NK-92 treated with Interleukin-12 subunit alpha and Interleukin-12 subunit beta, amount 100 ng/mL, for 24 hours (cell line): ENCODE measurements at regions not wholly inside any gene's neighbourhood (a gene's known extent, or its start where the extent isn't known, plus 50 kb on each side); places are given as distances from the start of the nearest gene placed in this dataset.
"Not testable (repeated sequence)": the region's sequence is repeated elsewhere in the genome, so short reads cannot be mapped to it uniquely, and the experiment has no call there.

Source experiments
- DNase-seq: peaks from one replicate; lab custom pipeline; 2025; lab: John Stamatoyannopoulos, UW

DNA sequence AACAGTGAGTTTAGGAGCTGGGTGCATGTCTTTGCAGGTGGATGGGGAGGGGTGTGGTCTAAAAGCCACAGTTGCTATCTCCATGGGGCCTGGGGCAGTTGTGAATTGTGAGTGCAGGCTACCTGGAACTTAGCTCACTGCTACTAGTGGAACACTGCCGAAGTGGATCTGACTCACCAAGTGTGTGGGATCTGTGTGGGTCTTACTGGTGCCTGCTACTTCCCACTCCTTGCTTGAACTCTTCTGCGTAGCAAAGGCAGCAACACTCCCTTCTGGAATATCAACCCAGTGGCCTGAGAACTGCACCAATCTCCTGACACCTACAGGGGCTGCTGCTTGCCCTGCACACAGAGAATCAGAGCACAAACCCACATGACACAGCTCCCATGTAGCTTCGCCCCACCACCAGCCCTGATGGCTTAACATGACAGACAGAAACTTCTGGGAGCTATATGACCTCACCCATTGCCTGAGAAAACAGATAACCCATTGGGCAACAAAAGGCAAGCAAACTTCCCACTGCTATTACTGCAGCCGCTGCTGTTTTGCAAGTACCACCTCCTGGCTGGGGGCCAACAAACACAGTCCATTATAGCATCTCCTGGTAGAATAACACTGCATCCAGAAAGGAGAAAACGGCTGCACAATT is 455.1 kb upstream of the DDX18 start:
- no peak for DNase-seq

DNA sequence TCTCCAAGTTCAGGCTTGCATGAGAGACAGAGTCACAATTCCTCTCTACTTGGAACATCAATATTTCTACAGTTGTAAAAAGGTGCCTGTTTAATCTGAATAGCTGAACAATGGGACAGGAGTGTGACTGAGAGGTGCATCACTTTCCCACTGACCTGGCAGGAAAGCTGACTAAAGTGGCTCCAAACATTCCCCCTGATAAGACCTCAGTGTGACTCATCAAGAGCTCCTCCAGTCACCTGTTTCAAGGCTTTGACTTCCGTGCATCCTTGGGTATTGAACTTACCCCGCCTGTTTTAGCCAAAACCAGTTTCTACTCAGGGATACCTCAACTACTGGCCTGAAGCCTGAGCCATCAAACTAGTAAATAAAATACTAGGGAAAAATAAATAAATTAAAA is 453.9 kb upstream of the DDX18 start:
- no peak for DNase-seq

DNA sequence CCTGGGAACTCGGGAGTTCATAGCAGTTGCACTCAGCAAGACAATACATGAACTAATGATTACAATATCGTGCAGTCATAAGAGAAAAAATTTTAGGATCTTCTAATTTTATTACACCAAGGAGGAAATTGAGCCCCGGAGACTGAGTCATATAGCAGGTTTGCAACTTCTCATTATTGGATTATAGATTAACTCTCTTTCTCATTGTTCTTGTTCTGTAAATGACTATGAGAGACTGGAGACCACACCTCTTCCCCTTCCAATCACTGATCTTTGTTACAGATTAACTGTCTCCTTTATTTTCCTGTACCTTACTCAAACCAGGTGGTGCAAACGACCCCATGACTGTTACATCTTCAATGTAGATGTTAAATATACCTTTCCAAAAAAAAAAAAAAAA is 435.8 kb upstream of the DDX18 start:
- no peak for DNase-seq

DNA sequence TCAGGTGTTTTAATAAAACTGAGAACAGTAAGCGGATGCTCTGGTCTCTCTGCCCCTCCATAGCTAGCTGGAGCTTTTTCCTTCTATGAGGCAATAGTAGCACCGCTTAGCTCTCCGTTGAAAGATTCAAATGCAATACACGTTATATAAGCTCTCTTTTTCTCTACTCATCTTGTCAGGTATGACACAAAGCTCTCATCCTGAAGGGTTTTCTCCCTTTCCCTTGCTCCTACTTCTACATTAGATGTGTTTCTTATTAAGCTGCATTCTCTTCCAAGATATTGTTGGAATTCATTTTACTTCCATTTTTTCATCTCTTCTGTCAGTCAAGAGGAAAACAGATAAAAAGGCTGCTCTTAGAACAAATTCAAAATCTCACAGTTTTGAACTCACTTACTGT is 434.6 kb upstream of the DDX18 start:
- no peak for DNase-seq

DNA sequence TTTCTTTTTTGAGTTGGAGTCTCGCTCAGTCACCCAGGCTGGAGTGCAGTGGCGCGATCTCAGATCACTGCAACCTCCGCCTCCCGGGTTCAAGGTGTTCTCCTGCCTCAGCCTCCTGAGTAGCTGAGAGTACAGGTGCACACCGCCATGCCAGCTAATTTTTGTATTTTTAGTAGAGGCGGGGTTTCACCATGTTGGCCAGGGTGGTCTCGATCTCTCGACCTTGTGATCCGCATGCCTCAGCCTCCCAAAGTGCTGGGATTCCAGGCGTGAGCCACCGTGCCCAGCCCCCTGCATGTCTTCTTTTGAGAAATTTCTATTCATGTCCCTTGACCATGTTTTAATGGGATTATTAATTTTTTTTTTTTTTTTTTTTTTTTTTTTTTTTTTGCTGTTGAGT is 430.5 kb upstream of the DDX18 start:
- not testable (repeated sequence) for DNase-seq

DNA sequence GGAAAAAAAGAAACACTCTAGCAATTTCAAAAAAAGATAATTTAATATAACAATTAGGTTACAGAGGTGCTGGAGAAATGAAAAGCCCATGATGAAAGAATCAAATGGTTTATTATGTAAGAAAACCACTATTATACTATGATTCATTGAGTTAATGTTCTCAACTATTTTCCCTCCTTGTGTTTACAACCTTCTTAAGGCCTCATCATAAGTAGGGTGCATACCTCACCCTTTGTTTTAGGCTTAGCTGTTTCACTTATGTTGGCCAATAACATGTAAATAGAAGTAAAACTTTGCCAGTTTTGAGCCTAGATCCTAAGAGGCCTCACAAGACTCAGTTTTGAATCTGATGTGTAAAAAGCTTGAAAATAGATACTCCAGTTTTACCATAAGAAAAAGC is 418.3 kb upstream of the DDX18 start:
- DNase-seq, result no peak

DNA sequence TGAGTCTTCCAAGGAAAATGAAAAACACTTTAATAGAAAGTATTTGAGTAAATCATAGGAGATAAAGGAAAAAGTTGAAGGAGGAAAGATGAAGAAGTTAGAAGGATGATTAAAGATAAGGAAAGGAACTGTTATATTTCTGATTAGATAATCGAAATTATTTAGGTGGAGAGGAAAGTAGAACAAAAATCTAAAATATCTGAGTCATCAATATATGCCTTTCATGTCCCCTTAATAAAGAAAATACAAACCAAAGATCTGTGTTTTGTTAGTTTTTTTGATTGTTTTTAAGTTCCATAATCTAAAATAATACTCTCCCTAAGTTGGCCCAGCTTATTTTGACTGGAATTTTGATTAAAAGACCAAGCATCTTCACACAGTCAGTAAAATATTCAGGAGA is 412.9 kb upstream of the DDX18 start:
- no peak for DNase-seq

DNA sequence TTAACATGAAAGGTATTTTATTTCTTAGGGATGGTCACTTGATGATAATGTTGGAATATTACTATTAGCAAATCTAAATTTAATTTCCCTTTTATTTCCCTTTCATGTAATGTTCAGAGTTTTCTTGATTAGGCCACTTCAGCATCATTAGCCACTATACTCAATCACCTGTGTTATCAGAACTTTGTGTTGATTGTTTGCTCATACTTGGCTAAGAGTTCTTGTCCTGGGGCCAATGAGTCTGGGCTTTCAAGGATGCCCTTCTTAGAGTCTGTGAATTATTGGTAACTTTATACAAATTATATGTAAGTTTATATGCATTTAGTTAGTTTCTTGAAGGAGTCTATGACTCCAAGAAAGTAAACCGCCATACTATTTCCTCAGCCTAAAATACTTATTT is 408.0 kb upstream of the DDX18 start:
- no peak for DNase-seq

DNA sequence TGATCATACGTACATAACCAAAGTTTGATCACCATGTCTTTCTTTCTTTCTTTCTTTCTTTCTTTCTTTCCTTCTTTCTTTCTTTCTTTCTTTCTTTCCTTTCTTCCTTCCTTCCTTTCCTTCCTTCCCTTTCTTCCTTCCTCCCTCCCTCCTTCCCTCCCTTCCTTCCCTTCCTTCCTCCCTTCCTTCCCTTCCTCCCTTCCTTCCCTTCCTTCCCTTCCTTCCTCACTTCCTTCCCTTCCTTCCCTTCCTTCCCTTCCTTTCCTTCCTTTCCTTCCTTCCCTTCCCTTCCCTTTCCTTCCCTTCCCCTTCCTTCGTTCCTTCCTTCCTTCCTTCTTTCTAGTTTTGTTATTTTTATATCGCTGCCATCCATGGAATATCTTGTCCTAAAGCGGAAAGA is 406.7 kb upstream of the DDX18 start:
- DNase-seq, result no peak

DNA sequence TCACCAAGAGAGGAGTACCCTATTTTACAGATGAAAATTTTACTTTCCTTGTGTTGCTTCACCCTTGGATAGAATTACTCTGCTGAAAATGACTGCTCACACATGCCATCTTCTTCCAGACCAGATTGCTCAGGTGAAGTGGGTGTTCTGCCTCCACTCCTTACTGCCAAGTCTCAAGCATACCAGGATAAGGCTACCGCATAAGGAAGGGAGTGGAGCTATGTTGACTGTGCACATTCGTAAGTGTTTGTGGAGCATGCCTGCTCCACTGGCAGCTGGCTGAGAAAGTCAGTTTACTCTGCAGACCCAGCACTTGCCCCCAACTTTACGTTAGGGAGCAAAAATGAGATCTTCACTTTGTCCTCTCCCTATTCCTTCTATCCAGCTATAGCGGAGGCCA is 405.0 kb upstream of the DDX18 start:
- DNase-seq, result no peak

DNA sequence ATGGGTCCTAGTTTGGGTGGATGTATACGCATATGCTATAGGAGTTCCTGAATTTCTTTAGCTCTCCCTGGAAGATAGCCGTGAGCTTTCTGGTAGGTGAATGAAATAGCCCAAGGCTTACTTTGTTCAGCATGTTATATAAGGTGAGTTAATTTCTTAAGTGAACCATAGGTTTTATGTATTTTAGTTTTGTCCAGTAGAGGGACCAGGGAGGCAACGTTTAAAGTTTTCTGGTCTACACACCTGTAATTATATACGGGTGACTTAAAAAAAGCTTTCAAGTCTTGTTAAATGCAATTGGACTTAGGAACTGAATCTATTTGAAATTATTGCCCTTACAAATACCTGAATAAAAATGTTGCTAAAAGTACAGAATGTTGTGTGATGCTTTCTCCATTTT is 402.5 kb upstream of the DDX18 start:
- no peak for DNase-seq

DNA sequence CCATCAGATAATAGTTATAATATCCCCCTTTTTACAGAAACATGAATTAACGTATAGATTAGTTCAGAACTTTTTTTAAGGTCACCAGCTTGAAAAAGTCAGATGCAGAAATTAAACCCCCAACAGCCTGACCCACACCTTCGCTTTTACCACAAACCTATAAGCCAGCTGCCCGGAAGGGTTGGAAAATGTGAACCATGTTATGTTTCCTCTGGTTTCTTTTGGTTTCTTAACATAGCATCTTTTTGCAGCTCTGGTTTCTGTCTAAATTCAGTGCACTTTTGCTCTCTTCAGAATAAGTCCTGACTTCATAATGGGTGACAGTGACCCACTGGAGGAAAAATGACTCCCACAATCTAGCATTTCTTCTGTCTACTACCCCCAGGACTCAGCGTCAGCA is 381.7 kb upstream of the DDX18 start:
- no peak for DNase-seq

DNA sequence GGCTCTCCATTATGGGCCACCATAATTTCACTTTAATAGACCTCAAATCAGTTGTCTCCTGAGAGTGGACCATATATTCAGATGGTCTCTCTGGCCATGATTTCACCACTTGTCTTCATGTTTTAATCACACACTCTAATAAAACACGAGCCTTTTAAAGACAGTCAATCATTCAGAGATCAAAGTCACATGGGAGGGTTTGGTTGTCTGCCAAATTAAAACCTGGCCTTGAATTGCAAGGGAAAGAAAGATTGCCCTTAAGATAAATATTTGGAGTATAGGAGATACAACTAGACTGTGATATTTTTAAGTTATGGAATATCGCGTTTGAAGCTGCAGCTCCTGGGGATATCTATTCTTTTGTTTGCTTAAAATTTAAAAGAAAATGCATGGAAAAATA is 377.8 kb upstream of the DDX18 start:
- DNase-seq, result no peak

DNA sequence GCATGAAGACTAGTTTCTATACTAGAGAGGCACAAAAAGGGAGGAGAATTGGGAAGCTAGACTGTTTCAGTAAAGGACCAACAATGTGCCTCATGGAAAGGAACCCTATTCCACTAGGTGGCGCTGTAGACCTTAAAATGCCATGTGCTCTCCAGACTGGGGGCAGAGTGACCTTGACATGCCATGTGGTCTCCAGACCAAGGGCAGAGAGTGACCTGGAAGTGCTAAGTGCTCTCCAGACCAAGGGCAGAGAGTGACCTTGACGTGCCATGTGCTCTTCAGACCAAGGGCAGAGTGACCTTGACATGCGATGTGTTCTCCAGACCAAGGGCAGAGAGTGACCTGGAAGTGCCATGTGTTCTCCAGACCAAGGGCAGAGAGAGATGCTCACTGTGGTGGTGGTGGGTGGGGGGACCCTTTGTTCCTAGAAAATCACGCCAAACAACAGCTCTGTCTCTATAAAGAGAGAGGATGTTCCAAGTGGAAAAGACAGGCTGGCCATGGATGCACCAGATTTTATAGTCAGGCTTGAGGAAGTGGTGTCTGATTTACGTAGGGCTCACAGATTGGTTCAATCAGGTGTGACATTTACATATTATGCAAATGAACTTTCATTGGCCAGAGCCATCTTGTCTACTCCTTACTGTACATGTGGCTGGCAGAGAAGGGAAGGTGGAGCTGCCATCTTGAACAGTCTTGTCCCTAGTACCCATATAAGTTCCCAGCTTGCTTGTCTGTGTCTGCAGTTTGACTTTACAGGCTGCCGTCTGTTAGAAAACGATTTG is 344.0 kb upstream of the DDX18 start:
- DNase-seq, result peak; percentile 7

DNA sequence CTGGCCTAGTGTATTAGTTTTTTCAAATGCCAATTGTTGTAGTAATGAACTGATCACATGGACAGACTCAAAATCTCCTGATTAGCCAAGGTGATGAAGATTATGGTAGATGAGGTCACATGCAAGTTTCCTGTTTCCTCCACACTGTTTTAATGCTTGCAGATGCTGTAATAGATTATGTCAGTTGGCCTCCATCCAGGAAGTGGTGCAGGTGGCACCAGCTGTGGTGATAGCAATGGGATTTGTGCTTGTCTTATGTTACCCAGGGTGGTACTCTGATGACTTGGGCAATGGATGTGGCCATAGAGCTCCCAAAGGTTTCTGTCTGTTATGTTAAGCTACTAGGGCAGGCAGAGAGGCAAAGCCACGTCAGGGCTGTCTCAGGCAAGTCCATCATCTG is 332.9 kb upstream of the DDX18 start:
- DNase-seq, result no peak

DNA sequence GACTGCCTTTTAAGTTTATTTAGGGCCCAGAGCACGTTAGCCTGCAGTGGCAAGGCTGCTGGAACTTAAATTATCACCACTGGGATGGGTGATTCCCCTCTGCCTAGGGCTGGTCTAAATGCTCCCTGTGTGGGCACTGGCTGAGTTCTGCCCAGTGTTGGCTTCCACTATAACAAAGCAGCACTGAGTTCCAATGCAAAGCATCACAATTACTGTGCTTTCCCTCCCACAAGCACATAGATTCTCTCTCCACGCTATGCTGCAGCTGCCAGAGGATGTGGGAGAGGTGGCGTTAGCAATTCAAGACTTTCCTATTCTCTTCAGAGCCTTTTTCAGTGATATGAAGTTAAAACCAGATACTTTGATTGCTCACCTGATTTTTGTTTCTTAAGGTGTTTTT is 328.9 kb upstream of the DDX18 start:
- no peak for DNase-seq

DNA sequence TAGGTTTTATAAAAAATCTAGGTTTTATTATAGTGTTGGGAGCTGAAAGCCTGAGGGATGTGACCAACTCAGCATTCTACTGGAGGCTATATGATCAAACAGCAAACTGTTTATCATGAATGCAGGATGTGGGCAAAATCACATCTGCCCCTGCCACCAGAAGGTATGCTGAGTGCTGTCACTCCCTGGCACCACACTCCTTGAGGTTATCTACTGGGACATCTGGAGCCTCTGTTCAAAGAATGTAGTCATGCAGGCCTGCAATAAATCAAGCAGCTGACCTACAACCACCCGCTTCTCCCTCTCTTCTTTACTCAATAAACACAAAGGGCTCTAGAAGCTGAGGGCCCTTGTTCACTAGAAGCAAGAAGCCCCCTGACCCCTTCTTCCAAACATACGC is 328.4 kb upstream of the DDX18 start:
- DNase-seq, result no peak

DNA sequence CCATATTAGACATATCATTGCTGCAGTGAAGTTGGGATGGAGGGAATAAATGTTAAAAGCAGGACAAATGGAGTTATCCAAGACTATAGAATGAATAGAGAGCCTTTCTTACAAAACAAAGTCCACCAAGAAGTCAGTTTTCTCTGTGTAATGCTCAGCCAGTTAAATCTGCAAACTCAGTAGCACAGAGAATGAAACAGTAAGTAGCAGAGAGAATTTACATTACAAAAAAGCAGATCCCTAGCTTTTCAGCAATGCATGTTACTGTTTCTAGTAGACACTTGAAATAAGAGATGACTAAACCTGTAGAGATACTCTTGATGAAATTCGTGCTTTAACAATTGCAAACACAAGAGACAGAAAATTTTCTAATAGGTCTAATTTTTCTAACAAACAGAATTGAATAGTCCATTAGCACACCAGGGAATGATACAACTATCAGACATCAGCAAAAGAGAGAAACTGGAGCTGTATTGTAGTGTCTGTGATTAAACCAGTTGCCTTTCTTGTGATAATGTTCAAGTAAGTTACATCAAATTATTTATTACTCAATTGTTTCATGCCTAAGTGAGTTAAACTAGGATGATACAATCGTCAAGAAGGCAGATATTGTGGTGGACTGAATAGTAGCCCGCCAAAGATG is 322.2 kb upstream of the DDX18 start:
- DNase-seq, result no peak

DNA sequence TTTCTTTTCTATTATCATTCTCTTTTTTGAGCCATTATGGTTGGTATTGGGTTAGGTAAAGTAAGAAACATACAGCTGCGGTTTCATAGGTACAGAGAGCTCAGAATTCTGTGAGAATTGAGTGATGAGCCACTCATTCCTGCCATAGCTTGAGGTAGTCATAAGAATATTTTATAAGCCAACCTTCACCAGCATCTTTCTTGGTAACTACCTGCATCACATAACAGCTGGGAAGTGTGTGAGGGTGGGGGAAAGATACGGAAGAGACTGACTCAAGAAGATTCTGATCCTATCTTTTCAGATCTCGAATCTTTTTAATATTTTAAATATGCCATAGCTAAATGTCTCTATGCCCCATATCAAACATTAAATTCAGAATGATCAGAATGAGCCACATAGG is 313.8 kb upstream of the DDX18 start:
- no peak for DNase-seq

DNA sequence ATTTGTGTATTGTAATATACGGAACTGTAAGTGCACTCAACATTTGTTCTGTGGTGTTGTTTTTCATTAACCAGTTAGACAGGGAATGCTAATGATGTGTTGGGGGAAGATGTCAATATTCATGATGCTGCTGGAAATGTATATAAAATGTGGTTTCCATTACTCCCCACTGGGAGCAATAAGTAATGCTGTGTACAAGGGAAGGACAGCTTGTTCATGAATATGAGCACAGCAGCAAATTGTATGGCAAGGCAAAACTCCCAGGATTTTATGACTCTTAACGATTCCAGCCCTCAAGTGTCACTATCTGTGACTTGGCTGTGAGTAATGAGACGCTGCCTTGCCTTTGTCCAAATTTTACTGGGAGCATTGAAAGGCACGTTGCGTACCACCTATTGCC is 312.4 kb upstream of the DDX18 start:
- no peak for DNase-seq

DNA sequence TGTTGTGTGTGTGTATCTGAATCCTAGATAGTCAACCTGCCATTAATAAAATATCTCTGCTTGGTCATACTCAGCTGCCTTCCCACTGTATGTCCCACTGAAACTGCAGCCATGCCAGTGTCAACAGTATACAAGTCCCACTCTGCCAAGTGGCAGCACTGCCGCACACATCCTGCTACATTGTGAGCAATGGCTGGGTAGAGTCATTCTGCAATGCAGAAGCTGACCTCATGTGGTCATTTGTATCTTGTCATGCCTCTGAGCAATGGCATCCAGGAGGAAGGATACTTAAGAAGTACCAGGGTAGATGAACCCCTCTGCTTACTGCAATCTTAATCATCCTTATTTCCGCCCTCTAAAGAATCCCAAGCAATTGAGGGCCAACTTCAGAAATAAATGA is 302.2 kb upstream of the DDX18 start:
- no peak for DNase-seq

DNA sequence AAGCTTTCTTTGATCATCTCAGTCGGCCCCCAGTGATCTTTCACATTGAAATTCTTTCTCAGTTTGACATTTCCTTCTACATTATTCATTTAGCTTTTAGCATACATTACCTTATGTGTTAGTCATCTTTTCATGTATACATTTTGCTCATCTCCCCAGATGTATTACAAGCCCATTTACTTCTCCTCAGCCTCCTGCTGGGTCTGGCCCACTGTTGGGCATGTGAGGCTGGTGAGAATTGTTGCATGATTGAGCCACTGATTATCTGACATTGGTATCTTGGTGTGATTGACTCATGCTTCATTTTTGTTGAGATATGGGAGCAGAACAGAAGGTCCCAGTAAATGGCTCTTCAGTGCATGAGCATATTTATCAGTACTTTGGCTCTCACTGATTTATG is 300.1 kb upstream of the DDX18 start:
- no peak for DNase-seq

DNA sequence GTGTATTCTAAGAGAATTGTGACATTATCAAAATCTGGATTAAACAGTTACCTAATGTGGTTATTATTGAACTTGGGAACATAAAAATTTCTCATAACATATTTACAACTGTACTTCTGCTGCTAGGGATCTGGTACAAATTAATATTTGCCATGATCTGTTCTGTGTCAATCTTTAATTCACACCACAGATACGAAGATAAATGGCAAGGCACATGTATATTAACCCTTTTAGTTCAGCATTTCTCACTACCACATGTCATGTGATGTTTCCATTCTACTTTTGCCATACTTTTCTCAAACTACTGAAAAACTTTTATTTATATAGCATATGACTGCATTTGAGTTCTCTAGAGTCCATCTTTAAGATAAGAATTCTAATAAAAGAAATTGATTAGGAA is 295.3 kb upstream of the DDX18 start:
- DNase-seq, result no peak

DNA sequence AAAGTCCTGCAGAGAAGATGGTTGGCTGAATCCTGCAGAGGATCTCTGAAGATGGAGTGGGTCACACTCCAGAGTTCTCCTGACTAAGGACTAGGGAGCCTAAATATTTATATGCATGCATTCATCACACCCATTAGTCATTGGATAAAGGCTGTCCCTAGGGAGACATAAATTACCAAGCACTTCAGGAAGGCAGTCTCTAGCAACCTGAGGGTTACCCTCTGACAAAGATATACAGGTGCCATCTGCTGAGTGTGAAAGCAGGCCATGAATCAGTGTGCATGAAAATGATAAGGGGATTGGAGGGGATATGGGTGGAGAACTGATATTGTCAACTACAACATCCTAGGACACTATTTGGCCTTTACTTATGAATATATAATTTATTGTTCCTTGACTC is 294.8 kb upstream of the DDX18 start:
- no peak for DNase-seq
